K562 (cell line): ENCODE measurements at regions not wholly inside any gene's neighbourhood (a gene's known extent, or its start where the extent isn't known, plus 50 kb on each side); places are given as distances from the start of the nearest gene placed in this dataset.

Source experiments
- ATAC-seq: fragments of 200-7000 bp; cut with Tn5 transposase; 3 replicates; pipeline ENCODE4 v1.9.1; 2020; ENCODE audit warnings: moderate library complexity
- BruUV-seq: library from RNA; stranded (reverse); fragments of 400-500 nt; replicated peaks from 2 replicates; lab custom pipeline; 2021; lab: Mats Ljungman, UMichigan
- CTCF ChIA-PET: fragments of 300-600 bp; formaldehyde crosslinking; extraction: SDS; loops from one replicate; lab custom pipeline; 2021; ENCODE audit warnings: low intra/inter-chr PET ratio; lab: Yijun Ruan, JAX
- POLR2A ChIA-PET: fragments of 300-600, 350-650 bp; sonication (Branson Sonifier 250); formaldehyde crosslinking; extraction: SDS; loops from one replicate; lab custom pipeline; 2021; ENCODE audit warnings: antibody characterized with exemption, inconsistent platforms; lab: Yijun Ruan, JAX
- DNase-seq, 4 experiments: peaks; one replicate each; pipeline versions ENCODE4 v3.0.0 to v3.0.0-alpha.2; 2011 to 2018; ENCODE audit warnings: low spot score in 3 of 4, mixed read lengths in 3 of 4; ENCODE audit errors: extremely low read depth in 1 of 4
- FAIRE-seq: peaks from 2 replicates; lab custom pipeline; 2011; peaks lifted over from hg19 to GRCh38; lab: Jason Lieb, UNC
- H2AFZ ChIP-seq: 2 replicates; pipeline ENCODE4 v1.6.0; 2011; ENCODE audit warnings: low read depth, low read length, control low read depth, inconsistent platforms
- H3K27ac ChIP-seq: fragments of 200-600 bp; 3 replicates; pipeline ENCODE4 v1.8.0; 2011; ENCODE audit warnings: low read depth, mild to moderate bottlenecking, control low read depth, inconsistent platforms, low read length, moderate library complexity, mixed read lengths; ENCODE audit errors: extremely low read depth
- H3K27me3 ChIP-seq, 2 experiments: fragments of 300-600 bp in 1 of 2; 2 replicates in 1 of 2; 3 replicates in 1 of 2; pipeline versions ENCODE4 v1.6.0 to v1.8.0; 2011; ENCODE audit warnings: inconsistent platforms in 2 of 2, low read length in 2 of 2, mild to moderate bottlenecking in 1 of 2, mixed read lengths in 1 of 2, moderate library complexity in 1 of 2; ENCODE audit not compliant: control insufficient read depth in 2 of 2, insufficient read depth in 2 of 2
- H3K36me3 ChIP-seq: fragments of 300-600 bp; 3 replicates; pipeline ENCODE4 v1.8.0; 2011; ENCODE audit warnings: mild to moderate bottlenecking, low read length, inconsistent platforms; ENCODE audit not compliant: control insufficient read depth, insufficient read depth
- H3K4me1 ChIP-seq, 2 experiments: fragments of 200-600 bp in 1 of 2; replicated peaks in 1 of 2; 2 replicates in 1 of 2; 3 replicates in 1 of 2; pipeline versions ENCODE4 v1.5.1 to v1.8.0; 2011; ENCODE audit warnings: inconsistent platforms in 2 of 2, low read length in 2 of 2, mild to moderate bottlenecking in 1 of 2, mixed read lengths in 1 of 2, moderate library complexity in 1 of 2; ENCODE audit not compliant: control insufficient read depth in 2 of 2, insufficient read depth in 2 of 2
- H3K4me2 ChIP-seq: 2 replicates; pipeline ENCODE4 v1.6.1; 2011; ENCODE audit warnings: low read length, control low read depth, inconsistent platforms, mixed read lengths; ENCODE audit not compliant: insufficient read depth
- H3K4me3 ChIP-seq: fragments of 200-600 bp; sonication (generic), shearing (Covaris generic); 2 replicates; pipeline ENCODE4 v1.5.1; 2016; ENCODE audit warnings: control low read depth, inconsistent platforms
- H3K79me2 ChIP-seq: fragments of 200-600 bp; 3 replicates; pipeline ENCODE4 v1.8.0; 2011; ENCODE audit warnings: low read length, inconsistent platforms; ENCODE audit not compliant: control insufficient read depth, insufficient read depth
- H3K9ac ChIP-seq, 2 experiments: 2 replicates each; pipeline versions ENCODE4 v1.6.0 to v1.6.1; 2011; ENCODE audit warnings: low read depth in 2 of 2, low read length in 2 of 2, control low read depth in 1 of 2, inconsistent platforms in 1 of 2, mild to moderate bottlenecking in 1 of 2, mixed read lengths in 1 of 2; ENCODE audit not compliant: insufficient read depth in 1 of 2
- H3K9me1 ChIP-seq: one replicate; pipeline ENCODE4 v1.6.0; 2011; ENCODE audit warnings: inconsistent platforms, mild to moderate bottlenecking, low read length, moderate library complexity; ENCODE audit not compliant: control insufficient read depth, insufficient read depth
- H3K9me3 ChIP-seq: replicated peaks from 2 replicates; pipeline ENCODE4 v1.5.1; 2011; ENCODE audit warnings: low read depth, low read length, inconsistent platforms; ENCODE audit not compliant: control insufficient read depth, insufficient read depth
- H4K20me1 ChIP-seq: replicated peaks from 2 replicates; pipeline ENCODE4 v1.6.1; 2011; ENCODE audit warnings: low read length, inconsistent platforms, mixed read lengths; ENCODE audit not compliant: control insufficient read depth, insufficient read depth
- CEBPG ChIP-seq, 3 experiments: fragments of 200-800 bp in 1 of 3; sonication (Bioruptor generic) in 1 of 3; sonication (generic) in 1 of 3; formaldehyde crosslinking in 1 of 3; IDR thresholded peaks in 2 of 3; conservative IDR thresholded peaks in 1 of 3; 2 replicates each; pipeline versions ENCODE4 v1.6.1 to v1.8.0; 2016 to 2022; ENCODE audit warnings: missing compliant biosample characterization in 2 of 3, missing genetic modification characterization in 2 of 3, mild to moderate bottlenecking in 1 of 3, missing genetic modification reagents in 1 of 3
- ZNF316 ChIP-seq: fragments of 450-650 bp; IDR thresholded peaks from 2 replicates; pipeline ENCODE4 v1.6.1; 2016
- WGBS: fragments of 100-300 bp; shearing (Covaris generic); methylation state at CpG from one replicate; pipeline ENCODE4 v1.1.6; 2016; ENCODE audit warnings: low coverage, mixed read lengths; ENCODE audit not compliant: insufficient coverage; ENCODE audit errors: missing lambda C conversion rate; 5-methylcytosine and 5-hydroxymethylcytosine counted together
- in situ Hi-C: fragments of 300-500 bp; cut with MboI; formaldehyde crosslinking; loops from 4 replicates; pipeline ENCODE4 v1.15.0; 2018; ENCODE audit warnings: inconsistent platforms, mixed read lengths
- intact Hi-C: fragments of 100-400 bp; cut with micrococcal nuclease; formaldehyde crosslinking; loops from 2 replicates; pipeline ENCODE4 v1.14.2; 2022
- TF ChIP-seq, protein P1 (sequence below): fragments of 250-450 bp; sonication (Bioruptor Pico); IDR thresholded peaks from 2 replicates; pipeline ENCODE4 v1.4.0; 2020; ENCODE audit warnings: mild to moderate bottlenecking, moderate library complexity

GRCh38 chr4:136725286-136726081 is 806.8 kb downstream of the PCDH18 start:
- POLR2A ChIA-PET: no interaction called here
- no peaks in the 10 kb centered on the region for H3K9me3 ChIP-seq
- no peaks in the 10 kb centered on the region for H4K20me1 ChIP-seq
- H3K36me3 ChIP-seq: no peaks in the 10 kb centered on the region
- 2% methylated on average over 4 of the region's 4 CpGs for WGBS
- no peaks in the 10 kb centered on the region for H3K9me1 ChIP-seq
- DNase-seq (no peak), FAIRE-seq (no peak), ATAC-seq (no peak)
- no peaks in the 10 kb centered on the region for H3K27me3 ChIP-seq
- in situ Hi-C loops: no loop called here
- H3K4me1 ChIP-seq: no peaks in the 10 kb centered on the region
- H3K79me2 ChIP-seq: no peaks in the 10 kb centered on the region
- H3K4me3 ChIP-seq: no peak overlapping the region
- H3K27ac ChIP-seq: no peak overlapping the region
- no peak overlapping the region for H3K9ac ChIP-seq
- TF ChIP-seq CEBPG (CRISPR knock-in tag; IDR thresholded peaks at IDR 0.05): no peak
- TF ChIP-seq CEBPG (tag; conservative IDR thresholded peaks at IDR 0.05 in 1 of 2, IDR thresholded peaks at IDR 0.05 in 1 of 2): no peak
- TF ChIP-seq ZNF316: peak; percentile 17; the same call in 1 of the 2 replicates
- BruUV-seq: no TSS peak
- H2AFZ ChIP-seq: no peak overlapping the region
- no peak overlapping the region for H3K4me2 ChIP-seq
- intact Hi-C loops: no loop called here
- CTCF ChIA-PET: no interaction called here

GRCh38 chr4:136713140-136713539 is 819.2 kb downstream of the PCDH18 start:
- H3K79me2 ChIP-seq: no peaks in the 10 kb centered on the region
- WGBS: 0% methylated on average over 1 of the region's 1 CpG
- CTCF ChIA-PET: no interaction called here
- no peak for FAIRE-seq
- H3K27ac ChIP-seq: no peak overlapping the region
- no peaks in the 10 kb centered on the region for H3K36me3 ChIP-seq
- in situ Hi-C loops: no loop called here
- H3K4me1 ChIP-seq: no peaks in the 10 kb centered on the region
- no peaks in the 10 kb centered on the region for H4K20me1 ChIP-seq
- no TSS peak for BruUV-seq
- POLR2A ChIA-PET: no interaction called here
- no peak overlapping the region for H2AFZ ChIP-seq
- no peaks in the 10 kb centered on the region for H3K27me3 ChIP-seq
- intact Hi-C loops: no loop called here
- no peak overlapping the region for H3K4me2 ChIP-seq
- DNase-seq: no peak
- no peaks in the 10 kb centered on the region for H3K9me3 ChIP-seq
- ATAC-seq: no peak
- H3K9ac ChIP-seq: no peak overlapping the region
- H3K9me1 ChIP-seq: no peaks in the 10 kb centered on the region
- no peak overlapping the region for H3K4me3 ChIP-seq
- TF ChIP-seq, protein P1, sequence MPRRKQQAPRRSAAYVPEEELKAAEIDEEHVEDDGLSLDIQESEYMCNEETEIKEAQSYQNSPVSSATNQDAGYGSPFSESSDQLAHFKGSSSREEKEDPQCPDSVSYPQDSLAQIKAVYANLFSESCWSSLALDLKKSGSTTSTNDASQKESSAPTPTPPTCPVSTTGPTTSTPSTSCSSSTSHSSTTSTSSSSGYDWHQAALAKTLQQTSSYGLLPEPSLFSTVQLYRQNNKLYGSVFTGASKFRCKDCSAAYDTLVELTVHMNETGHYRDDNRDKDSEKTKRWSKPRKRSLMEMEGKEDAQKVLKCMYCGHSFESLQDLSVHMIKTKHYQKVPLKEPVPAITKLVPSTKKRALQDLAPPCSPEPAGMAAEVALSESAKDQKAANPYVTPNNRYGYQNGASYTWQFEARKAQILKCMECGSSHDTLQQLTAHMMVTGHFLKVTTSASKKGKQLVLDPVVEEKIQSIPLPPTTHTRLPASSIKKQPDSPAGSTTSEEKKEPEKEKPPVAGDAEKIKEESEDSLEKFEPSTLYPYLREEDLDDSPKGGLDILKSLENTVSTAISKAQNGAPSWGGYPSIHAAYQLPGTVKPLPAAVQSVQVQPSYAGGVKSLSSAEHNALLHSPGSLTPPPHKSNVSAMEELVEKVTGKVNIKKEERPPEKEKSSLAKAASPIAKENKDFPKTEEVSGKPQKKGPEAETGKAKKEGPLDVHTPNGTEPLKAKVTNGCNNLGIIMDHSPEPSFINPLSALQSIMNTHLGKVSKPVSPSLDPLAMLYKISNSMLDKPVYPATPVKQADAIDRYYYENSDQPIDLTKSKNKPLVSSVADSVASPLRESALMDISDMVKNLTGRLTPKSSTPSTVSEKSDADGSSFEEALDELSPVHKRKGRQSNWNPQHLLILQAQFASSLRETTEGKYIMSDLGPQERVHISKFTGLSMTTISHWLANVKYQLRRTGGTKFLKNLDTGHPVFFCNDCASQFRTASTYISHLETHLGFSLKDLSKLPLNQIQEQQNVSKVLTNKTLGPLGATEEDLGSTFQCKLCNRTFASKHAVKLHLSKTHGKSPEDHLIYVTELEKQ (CRISPR knock-in tag): no peak
